A204.1 (cell line): ENCODE measurements at regions not wholly inside any gene's neighbourhood (a gene's known extent, or its start where the extent isn't known, plus 50 kb on each side); places are given as distances from the start of the nearest gene placed in this dataset.

Experiments
- FAIRE-seq: peaks from 2 replicates; lab custom pipeline; 2012; peaks lifted over from hg19 to GRCh38; lab: Jason Lieb, UNC

GRCh38 chr3:99114565-99115291, 213.2 kb upstream of the DCBLD2 start:
- FAIRE-seq: no peak

- no peak for FAIRE-seq
Measured at GRCh38 chr3:99111235-99111634, 209.7 kb upstream of the DCBLD2 start.

GRCh38 chr3:99110401-99110800, 208.9 kb upstream of the DCBLD2 start:
- FAIRE-seq: no peak

GRCh38 chr3:99108508-99108907, 207.0 kb upstream of the DCBLD2 start:
- FAIRE-seq: no peak

GRCh38 chr3:99094606-99095005, 193.1 kb upstream of the DCBLD2 start:
- FAIRE-seq: no peak

GRCh38 chr3:99087277-99087676, 185.8 kb upstream of the DCBLD2 start:
- FAIRE-seq: no peak

- FAIRE-seq: no peak
Measured at GRCh38 chr3:99084826-99085225, 183.3 kb upstream of the DCBLD2 start.

GRCh38 chr3:99084156-99084555, 182.7 kb upstream of the DCBLD2 start:
- FAIRE-seq: no peak

- FAIRE-seq: no peak
Measured at GRCh38 chr3:99071096-99071495, 169.6 kb upstream of the DCBLD2 start.

- no peak for FAIRE-seq
Measured at GRCh38 chr3:99069973-99070372, 168.5 kb upstream of the DCBLD2 start.

GRCh38 chr3:99066863-99067262, 165.4 kb upstream of the DCBLD2 start:
- FAIRE-seq: no peak

GRCh38 chr3:99049164-99049563, 147.7 kb upstream of the DCBLD2 start:
- no peak for FAIRE-seq

- FAIRE-seq: no peak
Measured at GRCh38 chr3:99041747-99042146, 140.3 kb upstream of the DCBLD2 start.

GRCh38 chr3:99031778-99032177, 130.3 kb upstream of the DCBLD2 start:
- FAIRE-seq: no peak

GRCh38 chr3:99023590-99024192, 122.2 kb upstream of the DCBLD2 start:
- peak; percentile 93 for FAIRE-seq

- no peak for FAIRE-seq
Measured at GRCh38 chr3:99021466-99021865, 120.0 kb upstream of the DCBLD2 start.

- no peak for FAIRE-seq
Measured at GRCh38 chr3:99016452-99016851, 115.0 kb upstream of the DCBLD2 start.

GRCh38 chr3:99013777-99014315, 112.4 kb upstream of the DCBLD2 start:
- no peak for FAIRE-seq

- FAIRE-seq: no peak
Measured at GRCh38 chr3:99013077-99013476, 111.6 kb upstream of the DCBLD2 start.

- no peak for FAIRE-seq
Measured at GRCh38 chr3:99012051-99012450, 110.6 kb upstream of the DCBLD2 start.

GRCh38 chr3:99009851-99010250, 108.4 kb upstream of the DCBLD2 start:
- FAIRE-seq: no peak

- no peak for FAIRE-seq
Measured at GRCh38 chr3:99006686-99007085, 105.2 kb upstream of the DCBLD2 start.

- FAIRE-seq: no peak
Measured at GRCh38 chr3:98999675-99000074, 98.2 kb upstream of the DCBLD2 start.
